ENCODE measurements at regions not wholly inside any gene's neighbourhood (a gene's known extent, or its start where the extent isn't known, plus 50 kb on each side); places are given as distances from the start of the nearest gene placed in this dataset.
"Not testable (repeated sequence)": the region's sequence is repeated elsewhere in the genome, so short reads cannot be mapped to it uniquely, and the experiment has no call there.

DNA sequence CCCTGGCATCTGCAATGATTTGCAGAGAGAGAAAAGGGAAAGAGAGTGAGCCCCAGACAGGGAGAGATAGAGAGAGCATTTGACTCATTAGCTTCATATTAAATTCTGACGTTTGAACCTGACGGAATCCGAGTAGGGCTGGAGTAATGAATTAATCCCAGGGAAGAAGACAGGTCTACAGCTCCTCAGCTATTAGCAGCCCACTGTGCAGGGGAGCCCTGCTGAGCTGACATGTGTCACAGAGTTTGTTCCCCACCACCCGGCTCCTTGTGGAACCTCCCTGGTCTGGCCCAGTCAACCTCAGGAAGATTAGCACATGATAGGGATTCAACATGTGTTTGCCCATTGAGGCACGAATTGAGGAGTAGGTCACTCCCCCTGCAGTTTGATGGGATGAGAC, 404.0 kb downstream of the BUD13 start:
- H3K36me3 Mint-ChIP-seq (ENCODE audit: low read depth): no peaks in the 10 kb centered on the region
- H3K9me3 Mint-ChIP-seq: no peaks in the 10 kb centered on the region
- no peak overlapping the region for H3K27ac Mint-ChIP-seq

DNA sequence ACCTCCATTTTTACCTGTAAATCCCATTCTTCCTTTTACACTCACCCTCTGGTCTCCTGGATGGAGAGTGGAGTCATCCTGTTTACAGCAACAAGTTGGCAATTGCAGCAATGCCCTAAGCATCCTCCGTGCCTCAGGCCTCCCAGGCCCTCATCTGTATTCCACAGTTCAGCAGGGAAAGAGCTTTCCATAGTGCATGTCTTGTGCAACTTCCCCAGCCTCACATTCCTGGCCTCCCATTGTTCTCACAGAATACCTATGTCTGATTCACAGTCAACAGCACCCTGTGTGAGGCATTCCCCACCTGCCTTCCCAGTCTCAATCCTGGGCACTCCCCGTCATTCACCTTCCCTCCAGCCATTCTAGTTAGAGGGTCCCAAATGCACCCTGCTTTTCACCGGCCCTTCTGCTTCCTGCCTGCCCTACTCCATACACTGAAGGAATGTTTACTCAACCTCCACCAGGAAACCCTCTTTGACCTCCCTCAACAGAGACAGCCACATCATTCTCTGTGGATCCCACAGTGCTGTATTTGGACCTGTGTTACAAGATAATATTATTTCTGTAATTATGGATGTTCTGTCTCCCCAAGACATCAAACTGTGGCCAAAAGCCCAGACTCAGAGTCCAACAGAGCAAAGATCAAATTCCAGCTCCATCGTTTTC, 405.7 kb downstream of the BUD13 start:
- TF ChIP-seq, protein P1, sequence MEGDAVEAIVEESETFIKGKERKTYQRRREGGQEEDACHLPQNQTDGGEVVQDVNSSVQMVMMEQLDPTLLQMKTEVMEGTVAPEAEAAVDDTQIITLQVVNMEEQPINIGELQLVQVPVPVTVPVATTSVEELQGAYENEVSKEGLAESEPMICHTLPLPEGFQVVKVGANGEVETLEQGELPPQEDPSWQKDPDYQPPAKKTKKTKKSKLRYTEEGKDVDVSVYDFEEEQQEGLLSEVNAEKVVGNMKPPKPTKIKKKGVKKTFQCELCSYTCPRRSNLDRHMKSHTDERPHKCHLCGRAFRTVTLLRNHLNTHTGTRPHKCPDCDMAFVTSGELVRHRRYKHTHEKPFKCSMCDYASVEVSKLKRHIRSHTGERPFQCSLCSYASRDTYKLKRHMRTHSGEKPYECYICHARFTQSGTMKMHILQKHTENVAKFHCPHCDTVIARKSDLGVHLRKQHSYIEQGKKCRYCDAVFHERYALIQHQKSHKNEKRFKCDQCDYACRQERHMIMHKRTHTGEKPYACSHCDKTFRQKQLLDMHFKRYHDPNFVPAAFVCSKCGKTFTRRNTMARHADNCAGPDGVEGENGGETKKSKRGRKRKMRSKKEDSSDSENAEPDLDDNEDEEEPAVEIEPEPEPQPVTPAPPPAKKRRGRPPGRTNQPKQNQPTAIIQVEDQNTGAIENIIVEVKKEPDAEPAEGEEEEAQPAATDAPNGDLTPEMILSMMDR (IDR thresholded peaks at IDR 0.05; ENCODE audit: unreplicated experiment in 3 of 3): no peak
- no peak overlapping the region for H3K4me3 Mint-ChIP-seq
- peaks cover 9% of the 10 kb centered on the region for H3K4me1 Mint-ChIP-seq
- H3K36me3 Mint-ChIP-seq (ENCODE audit: low read depth): no peaks in the 10 kb centered on the region
- H3K27ac Mint-ChIP-seq: peak overlapping the region in 2 of 3 experiments; percentile 27 to 45
- H3K27me3 Mint-ChIP-seq (ENCODE audit: low read depth): peaks cover 11% of the 10 kb centered on the region
- H3K9me3 Mint-ChIP-seq: no peaks in the 10 kb centered on the region

More for the DNA sequence above, 404.0 kb downstream of the BUD13 start:
- Mint-ChIP-seq H3K4me1 (peaks cover 9% of the 10 kb centered on the region), H3K27me3 (ENCODE audit: low read depth) (peaks cover 8% of the 10 kb centered on the region), H3K4me3 (no peak overlapping the region)
- TF ChIP-seq, protein P1 (IDR thresholded peaks at IDR 0.05; ENCODE audit: unreplicated experiment in 3 of 3): no peak

DNA sequence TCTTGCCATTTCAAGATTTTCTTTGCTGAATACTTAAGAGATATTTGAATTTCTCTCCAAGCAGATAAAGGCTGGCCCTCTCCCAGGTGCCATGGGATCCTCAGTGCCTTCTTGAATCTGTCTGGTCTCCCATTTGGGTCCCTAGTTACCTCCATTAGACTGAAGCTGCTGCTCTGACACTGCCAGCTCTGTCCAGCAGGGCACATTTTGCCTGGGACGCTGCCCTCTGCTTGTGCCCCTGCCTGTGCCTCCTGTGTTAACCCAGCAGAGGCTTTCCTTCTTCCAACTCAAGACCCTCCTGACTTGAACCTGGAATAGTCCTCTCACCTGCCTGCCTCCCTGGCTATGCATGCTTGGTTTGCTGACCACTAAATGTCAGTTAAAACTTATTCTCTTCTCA, 406.3 kb downstream of the BUD13 start:
- peaks cover 9% of the 10 kb centered on the region for H3K4me1 Mint-ChIP-seq
- H3K9me3 Mint-ChIP-seq: no peaks in the 10 kb centered on the region
- H3K36me3 Mint-ChIP-seq (ENCODE audit: low read depth): no peaks in the 10 kb centered on the region
- H3K27ac Mint-ChIP-seq: peak overlapping the region in 2 of 3 experiments; percentile 27 to 45
- H3K4me3 Mint-ChIP-seq: no peak overlapping the region
- TF ChIP-seq, protein P1 (IDR thresholded peaks at IDR 0.05; ENCODE audit: unreplicated experiment in 3 of 3): no peak
- H3K27me3 Mint-ChIP-seq (ENCODE audit: low read depth): peaks cover 10% of the 10 kb centered on the region

DNA sequence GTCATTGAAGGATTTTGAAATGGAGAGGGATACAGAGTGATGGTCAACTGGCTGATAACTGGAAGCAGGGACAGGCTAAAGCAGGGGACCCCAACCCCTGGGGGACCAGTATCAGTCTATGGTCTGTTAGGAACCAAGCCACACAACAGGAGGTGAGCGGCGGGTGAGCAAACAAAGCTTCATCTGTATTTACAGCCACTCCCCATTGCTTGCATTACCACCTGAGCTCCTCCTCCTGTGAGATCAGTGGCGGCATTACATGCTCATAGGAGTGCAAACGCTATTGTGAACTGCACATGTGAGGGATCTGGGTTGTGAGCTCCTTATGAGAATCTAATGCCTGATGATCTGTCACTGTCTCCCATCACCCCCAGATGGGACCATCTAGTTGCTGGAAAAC, 407.9 kb downstream of the BUD13 start:
- H3K9me3 Mint-ChIP-seq; H3K4me1 Mint-ChIP-seq; H3K36me3 Mint-ChIP-seq (ENCODE audit: low read depth); H3K4me3 Mint-ChIP-seq; H3K27me3 Mint-ChIP-seq (ENCODE audit: low read depth); H3K27ac Mint-ChIP-seq: not testable (repeated sequence)

DNA sequence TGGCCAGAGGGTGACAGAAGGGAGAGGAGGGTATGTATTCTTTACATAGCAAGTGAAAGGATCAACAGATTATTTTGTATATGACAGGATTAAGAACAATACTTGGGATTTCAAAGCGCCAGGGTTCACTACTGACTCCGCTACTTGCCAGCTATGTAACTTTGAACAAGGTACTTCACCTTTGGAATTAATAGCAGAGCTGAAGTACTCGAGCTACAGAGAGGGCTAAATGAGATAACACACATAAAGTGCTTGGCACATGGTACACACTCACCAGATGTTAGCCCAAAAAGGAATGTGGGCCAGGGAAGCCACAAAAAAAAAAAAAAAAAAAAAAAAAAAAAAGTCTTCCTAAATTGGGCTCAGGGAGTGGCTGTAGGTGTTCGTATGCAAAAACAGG, 408.4 kb downstream of the BUD13 start:
- peaks cover 8% of the 10 kb centered on the region for H3K27me3 Mint-ChIP-seq (ENCODE audit: low read depth)

DNA sequence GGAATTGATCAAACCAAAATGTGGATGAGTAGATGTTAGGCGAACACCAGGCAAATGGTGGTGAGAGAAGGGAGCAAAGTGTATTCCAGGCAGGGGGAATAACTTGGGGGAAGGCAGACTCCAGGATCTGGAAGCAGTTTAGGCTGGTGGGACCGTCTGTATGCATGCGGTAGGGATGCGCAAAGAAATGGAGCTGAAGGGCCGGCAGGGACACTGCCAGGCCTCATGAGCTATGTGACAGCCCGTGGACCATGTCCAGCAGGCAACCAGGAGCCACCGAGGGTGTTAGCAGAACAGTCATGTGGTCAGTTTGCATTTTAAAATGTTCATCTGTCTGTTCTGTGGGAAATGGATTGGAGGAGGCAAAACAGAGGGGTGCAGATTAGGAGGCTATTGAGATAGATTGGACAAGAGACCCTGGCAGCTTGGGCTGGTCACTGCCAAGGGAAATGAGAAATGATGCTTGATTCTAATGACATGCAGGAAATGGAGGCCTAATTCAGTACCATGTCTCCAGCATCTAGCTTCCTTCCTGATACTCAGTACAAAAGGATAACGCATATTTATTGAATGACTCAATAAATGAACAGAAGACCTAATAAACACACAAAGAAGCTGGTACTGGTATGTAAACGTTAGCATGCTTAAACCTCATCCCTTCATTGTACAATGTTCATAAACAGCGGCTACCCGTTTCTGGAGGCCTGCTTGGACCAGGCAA, 412.4 kb downstream of the BUD13 start:
- TF ChIP-seq, protein P1 (IDR thresholded peaks at IDR 0.05; ENCODE audit: unreplicated experiment in 3 of 3): no peak
- H3K4me1 Mint-ChIP-seq: no peaks in the 10 kb centered on the region
- no peaks in the 10 kb centered on the region for H3K9me3 Mint-ChIP-seq
- H3K4me3 Mint-ChIP-seq: no peak overlapping the region
- H3K36me3 Mint-ChIP-seq (ENCODE audit: low read depth): no peaks in the 10 kb centered on the region
- peaks cover 18% of the 10 kb centered on the region for H3K27me3 Mint-ChIP-seq (ENCODE audit: low read depth)
- no peak overlapping the region for H3K27ac Mint-ChIP-seq

More for the DNA sequence above, 408.4 kb downstream of the BUD13 start:
- TF ChIP-seq, protein P1 (IDR thresholded peaks at IDR 0.05; ENCODE audit: unreplicated experiment in 3 of 3): no peak
- H3K27ac Mint-ChIP-seq: no peak overlapping the region
- no peaks in the 10 kb centered on the region for H3K9me3 Mint-ChIP-seq
- no peaks in the 10 kb centered on the region for H3K36me3 Mint-ChIP-seq (ENCODE audit: low read depth)
- no peak overlapping the region for H3K4me3 Mint-ChIP-seq
- peaks cover 9% of the 10 kb centered on the region for H3K4me1 Mint-ChIP-seq
